HG02870 (cell line): ENCODE measurements at regions not wholly inside any gene's neighbourhood (a gene's known extent, or its start where the extent isn't known, plus 50 kb on each side); places are given as distances from the start of the nearest gene placed in this dataset.
"Not testable (repeated sequence)": the region's sequence is repeated elsewhere in the genome, so short reads cannot be mapped to it uniquely, and the experiment has no call there.

Source experiments
- ATAC-seq: cut with Tn5 transposase; IDR thresholded peaks from one replicate; pipeline ENCODE4 v1.9.1; 2021; ENCODE audit warnings: mild to moderate bottlenecking, moderate library complexity; ENCODE audit not compliant: unreplicated experiment

DNA sequence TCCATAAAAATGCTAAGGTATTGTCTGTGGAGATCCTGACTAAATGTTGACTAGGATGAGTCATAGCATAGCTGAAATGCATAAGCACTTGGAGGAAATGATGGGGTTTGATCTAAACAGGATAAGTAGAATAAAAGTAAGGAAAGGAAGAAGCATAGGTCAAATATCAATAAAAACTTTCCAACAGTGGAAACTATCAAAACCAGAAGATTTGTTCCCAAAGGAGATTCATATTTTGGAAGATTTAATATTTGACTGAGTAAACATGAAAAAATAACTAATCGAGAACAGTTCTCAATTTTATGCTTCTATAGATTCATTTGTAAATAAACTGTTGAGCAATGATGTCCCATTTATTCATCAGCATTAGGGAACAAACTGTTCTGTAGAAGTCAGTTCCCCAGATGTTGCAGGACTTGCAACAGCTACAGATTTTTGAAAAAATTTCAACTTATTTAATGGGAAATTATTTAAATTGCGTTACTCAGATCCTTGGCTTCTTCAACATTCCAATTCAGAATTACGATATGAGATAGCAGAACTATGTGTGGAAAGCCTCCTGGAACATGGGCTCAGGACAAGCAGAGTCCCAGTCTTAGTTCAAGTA lies 133.7 kb upstream of the TBX18 start:
- ATAC-seq: no peak

DNA sequence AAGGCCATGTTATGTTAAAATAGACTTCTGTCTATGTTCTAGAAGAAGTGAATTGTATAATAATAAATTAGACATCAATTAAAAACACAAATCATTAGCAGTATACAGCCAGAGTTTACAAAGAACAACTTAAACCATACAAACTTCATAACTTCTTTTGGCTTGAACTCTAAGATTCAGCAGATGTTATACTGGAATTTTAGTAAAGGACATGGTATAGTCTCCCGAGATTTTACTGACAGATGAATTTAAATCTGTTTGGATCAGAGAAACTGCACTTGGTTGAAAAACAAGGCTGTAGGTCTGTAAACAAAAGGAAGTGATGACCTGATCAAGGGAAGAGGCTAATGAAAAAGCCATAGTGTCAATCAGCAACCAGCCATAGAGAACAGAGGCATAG lies 132.6 kb upstream of the TBX18 start:
- ATAC-seq: no peak

DNA sequence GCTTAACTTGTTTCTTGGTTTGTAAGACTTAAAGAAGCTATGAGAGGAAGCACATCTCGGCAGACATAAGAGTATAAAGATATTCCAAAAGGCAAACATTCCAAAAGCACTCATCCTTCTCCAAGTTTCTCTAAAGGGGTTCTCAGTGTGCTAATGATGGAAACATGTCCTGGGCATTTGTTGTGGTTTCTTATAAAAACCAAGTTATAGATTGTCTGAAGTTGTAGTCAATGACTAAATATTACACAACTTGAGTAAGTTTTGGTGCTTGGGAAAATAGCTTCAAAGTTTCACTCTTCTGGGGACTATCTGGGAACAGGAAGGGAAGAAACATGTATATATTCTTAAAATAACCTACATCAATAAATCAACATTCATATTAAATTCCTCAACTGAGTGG lies 128.3 kb upstream of the TBX18 start:
- ATAC-seq: no peak

DNA sequence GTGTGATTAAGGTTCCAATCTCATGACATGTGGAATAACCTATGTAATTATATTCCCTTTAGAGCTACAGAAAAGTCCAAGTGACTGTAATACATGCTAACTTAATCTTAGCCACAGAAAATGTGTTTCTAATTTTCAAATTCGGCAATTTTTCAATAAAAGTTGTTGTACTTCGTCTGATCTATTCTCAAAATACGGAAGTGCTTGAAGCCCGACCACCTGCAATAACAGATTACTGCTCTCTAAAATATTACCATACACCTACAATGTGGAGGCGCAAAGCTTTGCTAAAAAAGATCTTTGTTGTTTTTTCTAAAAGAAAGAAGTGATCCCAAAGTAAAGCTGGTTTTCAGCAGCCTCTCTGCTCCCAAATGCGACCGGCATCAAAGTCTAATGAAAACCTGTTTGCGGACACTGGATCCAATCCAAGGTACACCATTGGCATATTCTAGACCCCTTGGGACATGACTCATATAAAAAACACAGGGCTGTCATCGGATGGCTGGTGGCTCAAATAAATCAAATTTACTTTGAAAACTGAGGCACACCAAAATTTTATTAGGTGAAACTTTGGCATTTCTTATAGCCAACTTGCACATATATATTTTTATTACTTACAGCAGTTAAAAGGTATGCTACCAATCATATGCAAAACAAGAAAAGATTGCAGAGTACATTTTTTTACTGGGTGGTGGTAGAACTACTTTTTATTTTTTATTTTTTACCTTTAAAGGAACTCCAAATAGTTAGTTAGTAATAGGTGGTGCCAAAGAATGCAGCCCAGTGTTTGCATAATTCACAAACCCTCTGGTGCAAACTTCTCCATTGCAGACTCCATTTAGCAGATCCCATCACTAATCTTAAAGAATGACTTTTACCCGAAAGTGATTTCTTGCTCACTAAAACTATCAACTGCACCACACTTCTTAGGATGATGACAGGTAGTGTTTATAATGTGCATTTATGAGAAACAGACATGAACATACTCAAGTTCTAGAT lies 118.7 kb upstream of the TBX18 start:
- no peak for ATAC-seq

DNA sequence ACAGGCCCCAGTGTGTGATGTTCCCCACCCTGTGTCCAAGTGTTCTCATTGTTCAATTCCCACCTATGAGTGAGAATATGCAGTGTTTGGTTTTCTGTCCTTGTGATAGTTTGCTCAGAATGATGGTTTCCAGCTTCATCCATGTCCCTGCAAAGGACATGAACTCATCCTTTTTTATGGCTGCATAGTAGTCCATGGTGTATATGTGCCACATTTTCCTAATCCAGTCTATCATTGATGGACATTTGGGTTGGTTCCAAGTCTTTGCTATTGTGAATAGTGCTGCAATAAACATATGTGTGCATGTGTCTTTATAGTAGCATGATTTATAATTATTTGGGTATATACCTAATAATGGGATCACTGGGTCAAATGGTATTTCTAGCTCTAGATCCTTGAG lies 115.0 kb upstream of the TBX18 start:
- not testable (repeated sequence) for ATAC-seq

DNA sequence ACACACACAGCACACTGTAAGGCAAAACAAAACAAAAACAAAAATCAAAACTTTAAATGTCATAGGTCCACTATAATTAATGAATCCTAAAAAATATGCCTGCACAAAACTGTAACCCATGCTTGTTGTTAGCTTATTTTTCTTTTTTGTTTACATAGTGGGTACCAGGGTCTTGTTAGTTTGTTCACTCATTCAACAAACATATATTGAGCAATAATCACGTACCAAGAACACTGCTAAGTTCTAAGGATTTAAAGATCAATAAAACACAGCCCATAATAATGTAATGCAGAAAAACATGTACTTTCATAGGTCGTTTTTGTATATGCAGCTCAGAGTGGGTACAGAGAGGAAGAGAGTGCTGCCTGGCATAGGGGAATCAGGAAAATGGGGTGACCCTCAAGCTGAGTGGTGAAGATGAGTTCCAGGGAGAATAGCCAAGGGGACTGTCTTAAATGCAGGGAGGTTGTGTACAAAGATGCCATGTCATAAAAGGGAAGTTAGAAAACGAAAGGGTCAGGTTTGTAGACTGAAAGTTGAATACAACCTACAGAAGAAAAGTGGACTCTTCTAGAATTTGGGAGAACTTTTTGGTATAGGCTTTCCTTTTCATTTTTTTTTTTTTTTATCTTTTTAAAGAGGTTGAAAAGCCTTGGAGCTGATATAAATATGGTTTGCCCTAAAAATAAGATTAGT lies 113.3 kb upstream of the TBX18 start:
- ATAC-seq: no peak

DNA sequence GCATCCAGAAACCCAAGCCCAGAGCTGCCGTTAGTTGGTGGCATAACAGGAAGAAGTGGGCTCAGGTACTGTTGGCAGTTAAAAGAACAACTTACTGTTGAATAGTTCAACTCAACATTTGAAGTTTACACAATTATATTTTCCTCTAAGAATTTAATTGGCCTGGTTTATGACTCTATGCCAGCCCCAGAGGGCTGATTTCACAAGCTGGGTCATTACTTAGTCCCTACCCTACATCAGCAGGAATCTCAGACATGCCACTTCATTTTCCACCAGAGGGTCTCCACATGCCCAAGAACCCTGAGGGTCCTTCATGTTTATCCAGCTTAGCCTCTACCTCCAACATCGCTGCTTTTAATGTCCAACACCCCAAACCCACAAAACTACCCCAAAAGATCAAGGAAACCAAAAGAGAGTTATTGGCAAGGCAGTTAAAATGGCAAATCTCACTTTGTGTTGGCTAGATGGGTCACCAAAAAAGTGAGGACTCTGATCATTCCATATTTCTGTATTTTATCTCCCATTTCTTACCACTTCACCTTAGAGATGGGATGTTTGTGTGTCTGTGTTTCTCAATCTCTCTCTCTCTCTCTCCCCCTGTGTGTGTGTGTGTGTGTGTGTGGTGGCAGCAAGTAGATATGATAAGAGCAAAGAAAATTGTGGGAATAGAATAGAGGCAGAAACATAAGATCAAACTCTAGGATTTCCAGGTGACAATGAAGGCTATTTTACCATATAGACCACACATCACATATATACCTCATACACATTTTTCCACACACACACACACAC lies 112.5 kb upstream of the TBX18 start:
- ATAC-seq: no peak

DNA sequence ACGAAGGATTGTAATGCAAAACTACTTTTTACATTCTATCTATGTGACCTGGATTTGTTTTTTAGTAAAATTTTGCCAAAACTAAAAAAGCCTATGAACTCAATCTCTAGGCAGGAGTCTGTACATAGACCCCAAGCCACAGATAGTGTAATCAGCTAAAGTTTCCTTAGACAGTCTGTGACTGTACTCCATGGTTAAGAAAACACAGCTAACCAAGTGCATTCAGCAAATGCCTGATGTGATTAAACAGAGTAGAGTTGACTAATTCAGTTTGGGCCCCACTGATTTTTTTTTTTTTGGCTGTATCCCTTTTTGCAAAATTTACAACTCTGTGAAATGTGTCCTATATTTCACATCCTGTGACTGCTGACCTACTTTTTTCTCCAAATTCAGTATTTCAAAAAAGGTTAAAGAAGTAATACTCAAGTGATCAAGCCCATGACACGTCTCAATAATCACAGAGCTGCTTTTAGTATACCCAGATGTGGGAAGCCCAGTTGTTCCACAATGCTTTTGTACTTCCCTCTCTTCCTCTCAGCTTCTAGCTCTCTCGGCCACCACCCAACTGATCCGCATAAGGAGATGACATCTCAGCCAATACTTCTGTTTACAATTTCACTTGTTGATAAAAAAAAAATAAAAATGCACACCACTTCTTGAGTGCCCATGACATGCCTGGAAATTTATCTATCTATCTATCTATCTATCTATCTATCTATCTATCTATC lies 108.8 kb upstream of the TBX18 start:
- no peak for ATAC-seq

DNA sequence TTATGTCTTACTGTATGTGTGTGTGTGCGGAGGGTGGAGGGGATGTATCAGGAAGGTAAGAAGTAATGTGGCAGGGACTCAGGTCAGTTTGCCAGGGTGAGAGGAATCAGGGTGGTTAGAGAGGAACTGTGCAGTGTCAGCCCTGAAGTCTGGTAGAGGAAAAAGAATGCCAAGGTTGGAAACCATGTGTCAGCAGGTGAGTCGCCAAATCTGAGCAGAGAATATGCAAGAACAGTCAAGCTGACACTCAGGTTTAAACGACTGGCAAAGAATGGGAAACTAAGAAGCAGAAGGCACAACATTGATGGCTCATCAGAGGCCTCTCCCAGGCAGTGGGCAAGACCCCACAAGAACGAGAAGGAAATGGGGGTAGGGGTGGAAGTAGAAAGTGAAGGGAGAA lies 107.5 kb upstream of the TBX18 start:
- no peak for ATAC-seq

DNA sequence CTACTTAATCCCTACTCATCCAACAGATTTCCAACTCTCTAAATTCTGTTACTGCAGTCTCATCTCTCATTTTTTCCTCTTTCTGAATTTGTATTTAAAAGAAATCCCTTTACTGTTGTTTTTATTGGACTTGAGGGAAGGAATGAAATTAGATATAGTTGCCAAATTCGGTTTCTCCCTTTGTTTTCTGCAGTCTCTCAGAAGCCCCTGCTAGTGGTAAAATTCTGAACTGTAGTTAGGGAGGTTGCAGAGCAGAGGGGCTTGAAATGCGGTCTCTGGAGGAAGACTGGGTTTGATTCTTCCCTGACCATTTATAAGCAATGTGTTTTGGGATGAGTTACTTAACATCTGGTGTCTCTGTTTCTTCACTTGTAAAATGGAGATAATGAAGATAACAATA lies 106.3 kb upstream of the TBX18 start:
- no peak for ATAC-seq

DNA sequence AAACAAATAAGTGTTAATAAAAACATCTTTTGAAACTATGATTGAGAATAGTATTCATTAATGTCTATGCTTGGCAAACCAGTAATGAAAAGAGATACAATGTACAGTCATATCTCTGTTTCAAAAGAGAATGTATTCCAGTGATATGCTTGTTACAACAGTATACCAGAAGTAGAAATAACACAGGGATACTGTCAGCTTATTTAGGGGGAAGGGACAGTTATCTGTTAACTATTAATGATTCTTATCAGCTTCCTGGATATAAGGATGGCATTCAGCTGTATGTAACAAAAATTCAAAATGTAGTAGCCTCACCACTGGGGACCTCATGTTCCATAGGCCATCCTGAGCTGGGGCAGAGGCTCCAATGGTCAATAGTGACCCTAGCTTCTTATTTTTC lies 103.8 kb upstream of the TBX18 start:
- ATAC-seq: no peak

DNA sequence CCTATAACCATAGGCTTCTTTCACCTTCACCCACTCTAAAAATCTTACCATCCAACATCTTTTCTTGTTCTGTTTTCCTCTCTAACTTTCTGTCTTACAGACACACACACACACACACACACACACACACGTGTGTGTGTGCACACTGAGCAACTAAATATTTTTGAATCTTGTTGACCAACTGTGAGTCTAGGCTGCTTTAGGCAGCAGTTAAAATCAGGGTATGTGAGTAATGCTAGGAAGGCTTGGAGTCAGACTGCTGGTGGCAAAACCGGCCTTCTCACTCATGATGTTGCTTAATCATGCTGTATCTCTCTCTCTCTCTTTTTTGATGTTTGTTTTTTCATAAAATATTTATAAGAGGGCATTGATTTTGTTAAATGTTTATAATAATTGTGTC lies 103.1 kb upstream of the TBX18 start:
- no peak for ATAC-seq

DNA sequence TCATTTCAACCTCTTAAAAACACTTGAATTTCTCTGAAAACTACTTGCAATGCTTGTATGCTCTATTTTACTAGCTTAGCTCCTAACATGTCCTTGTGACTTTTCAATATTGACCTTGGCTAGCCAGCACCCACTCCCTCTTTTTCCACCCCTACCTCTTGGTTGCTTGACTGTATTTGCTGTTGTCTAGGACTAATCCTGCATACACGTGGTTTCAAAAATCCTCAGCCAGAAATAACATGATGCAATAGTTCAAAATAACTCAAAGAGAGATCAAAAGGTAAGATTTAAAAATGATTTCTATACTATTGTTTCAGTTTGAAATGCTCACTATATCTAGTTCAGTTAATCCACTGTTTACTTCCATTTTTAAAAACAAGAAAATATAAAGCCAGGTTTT lies 102.3 kb upstream of the TBX18 start:
- no peak for ATAC-seq

DNA sequence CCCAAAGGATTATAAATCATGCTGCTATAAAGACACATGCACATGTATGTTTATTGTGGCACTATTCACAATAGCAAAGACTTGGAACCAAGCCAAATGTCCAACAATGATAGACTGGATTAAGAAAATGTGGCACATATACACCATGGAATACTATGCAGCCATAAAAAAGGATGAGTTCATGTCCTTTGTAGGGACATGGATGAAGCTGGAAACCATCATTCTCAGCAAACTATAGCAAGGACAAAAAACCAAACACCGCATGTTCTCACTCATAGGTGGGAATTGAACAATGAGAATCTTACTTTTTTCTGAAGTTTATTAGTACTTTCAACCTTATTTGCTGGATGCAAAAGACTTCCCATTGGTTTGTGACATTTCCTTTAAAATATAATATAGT lies 101.0 kb upstream of the TBX18 start:
- ATAC-seq: not testable (repeated sequence)

DNA sequence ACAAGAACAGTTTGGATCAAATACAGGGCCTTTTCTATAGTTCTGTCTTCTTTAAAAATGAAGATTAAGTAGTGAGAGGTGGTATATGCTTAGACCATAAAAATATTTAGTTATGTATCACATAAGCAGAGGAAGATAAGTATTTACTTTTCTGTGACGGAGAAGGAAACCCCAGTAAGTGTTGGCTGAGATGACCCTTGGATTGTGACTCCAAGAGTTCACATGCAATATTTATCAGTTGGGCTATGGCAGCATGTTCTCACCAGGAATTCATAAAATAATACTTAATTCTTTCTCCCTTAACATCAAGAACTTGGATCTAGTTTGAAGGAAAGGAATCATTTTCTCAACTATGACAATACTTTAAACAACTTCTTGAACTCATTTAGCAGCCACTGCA lies 98.4 kb upstream of the TBX18 start:
- no peak for ATAC-seq

DNA sequence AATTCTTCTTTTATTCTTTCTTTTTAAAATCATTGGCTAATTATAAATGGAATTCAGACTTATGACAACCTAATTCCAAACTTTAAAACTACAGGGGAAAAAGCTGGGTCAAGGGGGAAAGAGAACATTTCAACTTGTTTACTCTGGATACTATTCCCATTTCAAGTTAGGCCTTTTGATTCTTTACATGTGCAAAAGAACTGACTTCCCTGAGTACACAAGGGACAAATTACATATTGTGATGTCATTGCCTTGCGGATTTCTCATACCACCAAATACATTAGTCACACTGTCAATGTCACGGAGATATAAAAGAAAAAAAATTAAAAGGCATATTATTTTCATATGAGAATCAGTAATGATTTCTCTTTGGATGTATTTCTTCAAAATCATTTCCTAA lies 96.5 kb upstream of the TBX18 start:
- ATAC-seq: no peak

DNA sequence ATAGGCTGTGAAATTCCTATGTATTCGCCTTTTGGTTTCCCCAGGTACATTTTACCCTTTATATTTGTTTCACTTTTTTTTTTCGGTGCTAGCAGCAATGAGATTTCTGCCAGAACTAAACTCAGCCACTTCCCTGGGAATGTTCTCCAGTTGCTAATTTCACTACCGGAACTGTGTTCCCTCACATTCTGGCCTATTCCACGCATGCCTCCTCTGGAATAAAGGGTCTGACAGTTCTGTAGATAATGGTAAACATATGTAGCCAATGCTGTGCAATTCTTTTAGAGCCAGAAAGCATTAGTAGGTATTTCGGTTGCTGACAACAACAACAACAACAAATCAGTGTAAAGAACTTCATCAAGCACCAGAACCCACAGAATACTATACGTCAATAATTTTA lies 96.1 kb upstream of the TBX18 start:
- no peak for ATAC-seq

DNA sequence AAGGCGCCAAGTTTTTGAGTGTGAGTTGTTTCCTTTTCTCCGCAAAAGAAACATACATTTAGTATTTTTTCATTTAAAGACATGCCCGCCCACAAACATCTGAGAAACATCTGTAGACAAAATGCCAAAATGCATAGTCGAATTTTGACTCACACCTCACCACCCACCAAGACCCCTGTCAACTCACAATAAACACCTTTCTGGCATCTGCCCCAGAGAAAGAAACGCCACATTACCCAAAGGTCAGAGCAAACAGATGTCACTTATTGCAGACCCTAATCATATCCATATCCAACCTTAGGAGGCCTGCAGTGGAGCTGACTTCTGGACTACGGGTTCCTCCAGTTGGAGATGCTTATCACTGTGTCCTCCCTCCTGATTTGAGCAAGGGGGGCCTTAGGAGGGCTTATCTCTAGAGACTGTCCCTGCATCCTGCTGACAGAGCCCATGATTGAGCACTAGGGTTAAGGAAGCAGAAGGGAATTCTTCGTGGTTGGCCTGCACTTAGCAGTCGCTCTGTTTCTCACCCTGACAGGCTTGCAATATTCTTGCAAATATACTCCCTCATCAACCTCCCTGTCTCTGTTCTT lies 90.5 kb upstream of the TBX18 start:
- ATAC-seq: no peak

DNA sequence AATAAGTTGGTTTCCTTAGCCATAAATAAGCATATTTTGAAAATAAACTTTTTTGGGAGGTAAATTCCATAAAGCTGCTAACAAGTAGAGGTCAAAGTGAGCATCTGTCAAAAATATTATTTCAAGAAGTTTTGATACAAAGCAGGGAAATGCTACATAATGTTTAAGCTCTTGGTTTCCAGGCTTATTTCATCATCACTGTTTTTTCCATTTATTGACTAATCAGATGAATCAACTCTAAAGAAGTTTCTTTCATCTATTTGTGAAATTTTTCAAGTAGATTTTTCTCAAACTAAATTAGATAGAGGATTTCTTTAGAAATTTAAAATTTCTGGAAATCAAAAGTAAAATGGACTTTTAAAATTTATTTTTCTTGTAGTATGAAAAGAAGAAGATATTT lies 89.5 kb upstream of the TBX18 start:
- no peak for ATAC-seq

DNA sequence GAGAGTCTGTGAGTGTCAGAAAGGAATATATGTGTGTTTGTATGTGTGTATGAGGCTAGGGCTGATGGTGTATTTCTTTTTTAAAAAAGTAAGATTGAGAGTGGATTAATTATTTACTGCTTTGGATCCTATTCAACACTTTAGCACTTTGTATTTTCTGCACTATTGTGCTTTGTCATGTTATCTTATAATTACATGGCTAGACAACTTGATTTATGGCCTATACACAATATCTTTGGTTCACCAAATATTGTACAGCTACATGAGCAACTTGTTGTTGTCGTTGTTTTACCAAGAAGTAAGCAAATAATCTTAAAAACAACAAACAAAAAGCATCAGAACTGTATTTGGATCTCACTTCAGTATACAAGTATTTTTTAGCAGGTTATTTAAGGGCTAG lies 84.6 kb upstream of the TBX18 start:
- ATAC-seq: no peak
